ENCODE measurements at regions not wholly inside any gene's neighbourhood (a gene's known extent, or its start where the extent isn't known, plus 50 kb on each side); places are given as distances from the start of the nearest gene placed in this dataset.

- intact Hi-C loops (cut with DNase I): no loop called here
- Histone ChIP-seq H3K4me3 (ENCODE audit: low read length in 3 of 3) (no peak overlapping the region), H3K36me3 (ENCODE audit: control insufficient read depth in 2 of 3, insufficient read depth in 3 of 3, low read length in 3 of 3) (no peaks in the 10 kb centered on the region), H3K4me1 (ENCODE audit: control insufficient read depth in 2 of 3, insufficient read depth in 2 of 3, low read depth in 1 of 3, low read length in 3 of 3) (no peaks in the 10 kb centered on the region), H3K9me3 (ENCODE audit: control insufficient read depth in 2 of 3, insufficient read depth in 1 of 3, low read length in 3 of 3) (no peaks in the 10 kb centered on the region), H3K27ac (ENCODE audit: low read depth in 2 of 2, low read length in 2 of 2) (no peak overlapping the region), H3K9ac (ENCODE audit: low read length in 3 of 3) (no peak overlapping the region), H3K27me3 (ENCODE audit: control insufficient read depth, insufficient read depth, low read length) (no peaks in the 10 kb centered on the region)
- FAIRE-seq (no peak), DNase-seq (no peak)
- TF ChIP-seq CTCF (IDR thresholded peaks at IDR 0.05; ENCODE audit: borderline replicate concordance, extremely low read depth, insufficient read depth): no peak
Observed at GRCh38 chrY:21138056-21138758, 372.9 kb upstream of the RBMY1B start.

GRCh38 chrY:21146331-21146730 is 364.8 kb upstream of the RBMY1B start:
- TF ChIP-seq CTCF (IDR thresholded peaks at IDR 0.05; ENCODE audit: borderline replicate concordance, extremely low read depth, insufficient read depth): no peak
- Histone ChIP-seq H3K9me3 (ENCODE audit: control insufficient read depth in 2 of 3, insufficient read depth in 1 of 3, low read length in 3 of 3) (no peaks in the 10 kb centered on the region), H3K27me3 (ENCODE audit: control insufficient read depth, insufficient read depth, low read length) (no peaks in the 10 kb centered on the region), H3K4me1 (ENCODE audit: control insufficient read depth in 2 of 3, insufficient read depth in 2 of 3, low read depth in 1 of 3, low read length in 3 of 3) (no peaks in the 10 kb centered on the region), H3K27ac (ENCODE audit: low read depth in 2 of 2, low read length in 2 of 2) (no peak overlapping the region), H3K4me3 (ENCODE audit: low read length in 3 of 3) (no peak overlapping the region), H3K9ac (ENCODE audit: low read length in 3 of 3) (no peak overlapping the region), H3K36me3 (ENCODE audit: control insufficient read depth in 2 of 3, insufficient read depth in 3 of 3, low read length in 3 of 3) (no peaks in the 10 kb centered on the region)
- intact Hi-C loops (cut with DNase I): no loop called here
- DNase-seq (no peak), FAIRE-seq (no peak)

GRCh38 chrY:21149971-21150370 is 361.2 kb upstream of the RBMY1B start:
- no peak for TF ChIP-seq CTCF (IDR thresholded peaks at IDR 0.05; ENCODE audit: borderline replicate concordance, extremely low read depth, insufficient read depth)
- no peak for FAIRE-seq
- intact Hi-C loops (cut with DNase I): no loop called here

GRCh38 chrY:21169821-21170220 is 341.3 kb upstream of the RBMY1B start:
- Histone ChIP-seq H3K4me1 (ENCODE audit: control insufficient read depth in 2 of 3, insufficient read depth in 2 of 3, low read depth in 1 of 3, low read length in 3 of 3) (no peaks in the 10 kb centered on the region), H3K9ac (ENCODE audit: low read length in 3 of 3) (no peak overlapping the region), H3K36me3 (ENCODE audit: control insufficient read depth in 2 of 3, insufficient read depth in 3 of 3, low read length in 3 of 3) (no peaks in the 10 kb centered on the region), H3K4me3 (ENCODE audit: low read length in 3 of 3) (no peak overlapping the region), H3K27me3 (ENCODE audit: control insufficient read depth, insufficient read depth, low read length) (no peaks in the 10 kb centered on the region), H3K9me3 (ENCODE audit: control insufficient read depth in 2 of 3, insufficient read depth in 1 of 3, low read length in 3 of 3) (no peaks in the 10 kb centered on the region), H3K27ac (ENCODE audit: low read depth in 2 of 2, low read length in 2 of 2) (no peak overlapping the region)
- no peak for DNase-seq
- no peak for FAIRE-seq
- intact Hi-C loops (cut with DNase I): no loop called here
- TF ChIP-seq CTCF (IDR thresholded peaks at IDR 0.05; ENCODE audit: borderline replicate concordance, extremely low read depth, insufficient read depth): no peak

More at GRCh38 chrY:21149971-21150370, 361.2 kb upstream of the RBMY1B start:
- Histone ChIP-seq H3K4me3 (ENCODE audit: low read length in 3 of 3) (no peak overlapping the region), H3K9me3 (ENCODE audit: control insufficient read depth in 2 of 3, insufficient read depth in 1 of 3, low read length in 3 of 3) (no peaks in the 10 kb centered on the region), H3K27me3 (ENCODE audit: control insufficient read depth, insufficient read depth, low read length) (no peaks in the 10 kb centered on the region), H3K36me3 (ENCODE audit: control insufficient read depth in 2 of 3, insufficient read depth in 3 of 3, low read length in 3 of 3) (no peaks in the 10 kb centered on the region), H3K27ac (ENCODE audit: low read depth in 2 of 2, low read length in 2 of 2) (no peak overlapping the region), H3K4me1 (ENCODE audit: control insufficient read depth in 2 of 3, insufficient read depth in 2 of 3, low read depth in 1 of 3, low read length in 3 of 3) (no peaks in the 10 kb centered on the region), H3K9ac (ENCODE audit: low read length in 3 of 3) (no peak overlapping the region)
- no peak for DNase-seq
